ENCODE measurements at regions not wholly inside any gene's neighbourhood (a gene's known extent, or its start where the extent isn't known, plus 50 kb on each side); places are given as distances from the start of the nearest gene placed in this dataset.

DNA sequence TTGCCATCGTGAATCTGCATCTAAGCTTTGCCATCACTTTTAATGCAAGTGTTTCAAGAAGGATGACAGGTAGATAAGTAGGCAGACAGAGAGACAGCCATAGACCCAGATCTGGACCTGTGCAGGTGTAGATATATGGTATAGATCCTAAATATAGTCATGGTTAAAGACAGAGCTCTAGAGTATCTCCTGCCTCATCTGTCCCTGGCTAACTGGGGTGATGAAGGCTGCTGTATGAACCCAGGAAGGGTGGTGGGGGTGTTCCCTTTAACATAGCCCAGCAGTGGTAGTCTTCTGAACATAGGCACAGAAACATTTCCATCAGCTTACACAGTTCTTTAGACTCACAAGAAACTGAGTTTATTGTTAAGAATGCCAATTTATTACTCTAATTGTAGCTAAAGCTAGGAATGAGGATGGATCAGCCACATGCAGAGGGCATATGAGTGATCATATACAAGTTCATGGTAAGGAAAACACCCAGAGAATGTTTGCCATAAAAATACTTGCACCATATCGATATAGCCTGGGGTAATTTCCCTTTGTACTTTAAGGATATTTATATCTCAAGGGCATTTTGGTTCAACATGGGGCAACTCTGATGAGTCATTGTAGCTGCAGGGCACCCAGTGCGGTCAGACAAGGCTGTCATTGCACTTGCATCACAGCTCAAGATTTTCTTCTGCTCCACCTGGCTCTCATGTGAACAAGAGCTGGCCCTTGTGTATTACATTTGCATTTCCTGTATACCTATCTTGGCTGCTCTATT, 587.2 kb downstream of the EPM2A start:
- peak; percentile 2 for DNase-seq
- TF ChIP-seq, protein P1, sequence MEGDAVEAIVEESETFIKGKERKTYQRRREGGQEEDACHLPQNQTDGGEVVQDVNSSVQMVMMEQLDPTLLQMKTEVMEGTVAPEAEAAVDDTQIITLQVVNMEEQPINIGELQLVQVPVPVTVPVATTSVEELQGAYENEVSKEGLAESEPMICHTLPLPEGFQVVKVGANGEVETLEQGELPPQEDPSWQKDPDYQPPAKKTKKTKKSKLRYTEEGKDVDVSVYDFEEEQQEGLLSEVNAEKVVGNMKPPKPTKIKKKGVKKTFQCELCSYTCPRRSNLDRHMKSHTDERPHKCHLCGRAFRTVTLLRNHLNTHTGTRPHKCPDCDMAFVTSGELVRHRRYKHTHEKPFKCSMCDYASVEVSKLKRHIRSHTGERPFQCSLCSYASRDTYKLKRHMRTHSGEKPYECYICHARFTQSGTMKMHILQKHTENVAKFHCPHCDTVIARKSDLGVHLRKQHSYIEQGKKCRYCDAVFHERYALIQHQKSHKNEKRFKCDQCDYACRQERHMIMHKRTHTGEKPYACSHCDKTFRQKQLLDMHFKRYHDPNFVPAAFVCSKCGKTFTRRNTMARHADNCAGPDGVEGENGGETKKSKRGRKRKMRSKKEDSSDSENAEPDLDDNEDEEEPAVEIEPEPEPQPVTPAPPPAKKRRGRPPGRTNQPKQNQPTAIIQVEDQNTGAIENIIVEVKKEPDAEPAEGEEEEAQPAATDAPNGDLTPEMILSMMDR (IDR thresholded peaks at IDR 0.05), result no peak
- ChIA-PET POLR2A (no interaction called here), CTCF (no interaction called here)
- intact Hi-C loops (cut with micrococcal nuclease), result no loop called here
- H3K27me3 Mint-ChIP-seq, result peaks cover 6% of the 10 kb centered on the region
- no peaks in the 10 kb centered on the region for H3K4me1 Mint-ChIP-seq (ENCODE audit: low read depth)
- ATAC-seq, result no peak
- H3K4me3 Mint-ChIP-seq, result no peak overlapping the region
- H3K9me3 Mint-ChIP-seq, result no peaks in the 10 kb centered on the region
- no peak overlapping the region for H3K27ac Mint-ChIP-seq
- no peaks in the 10 kb centered on the region for H3K36me3 Mint-ChIP-seq (ENCODE audit: low read depth)

DNA sequence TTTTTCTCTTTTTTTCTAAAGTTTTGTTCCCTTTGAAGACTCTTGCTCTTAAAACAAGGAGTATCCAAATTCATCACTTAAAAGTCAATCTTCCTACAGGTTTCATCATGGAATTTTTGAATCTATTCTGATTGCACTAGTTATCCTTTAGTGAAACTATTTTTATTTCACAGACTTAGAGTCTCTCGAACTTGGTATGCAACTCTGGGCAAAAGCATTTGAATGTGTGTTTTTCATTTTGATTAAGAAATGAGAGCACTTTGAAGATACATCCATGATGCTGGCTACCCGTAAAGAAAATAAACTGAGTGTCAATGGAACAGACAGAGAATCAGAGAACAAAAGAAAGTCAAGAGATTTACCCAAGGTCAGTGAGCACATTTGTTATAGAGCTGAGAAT, 586.5 kb downstream of the EPM2A start:
- Mint-ChIP-seq H3K27ac (no peak overlapping the region), H3K9me3 (no peaks in the 10 kb centered on the region), H3K36me3 (ENCODE audit: low read depth) (no peaks in the 10 kb centered on the region), H3K4me3 (no peak overlapping the region), H3K27me3 (peaks cover 6% of the 10 kb centered on the region), H3K4me1 (ENCODE audit: low read depth) (no peaks in the 10 kb centered on the region)
- ChIA-PET POLR2A (no interaction called here), CTCF (no interaction called here)
- TF ChIP-seq, protein P1 (IDR thresholded peaks at IDR 0.05), result no peak
- no peak for DNase-seq
- intact Hi-C loops (cut with micrococcal nuclease), result no loop called here
- ATAC-seq, result no peak

- TF ChIP-seq, protein P1 (IDR thresholded peaks at IDR 0.05), result no peak
- no peak overlapping the region for H3K4me3 Mint-ChIP-seq
- intact Hi-C loops (cut with micrococcal nuclease), result no loop called here
- no peak for DNase-seq
- POLR2A ChIA-PET, result no interaction called here
- no peaks in the 10 kb centered on the region for H3K9me3 Mint-ChIP-seq
- H3K36me3 Mint-ChIP-seq (ENCODE audit: low read depth), result no peaks in the 10 kb centered on the region
- H3K27ac Mint-ChIP-seq, result no peak overlapping the region
- H3K4me1 Mint-ChIP-seq (ENCODE audit: low read depth), result no peaks in the 10 kb centered on the region
- no peak for ATAC-seq
- H3K27me3 Mint-ChIP-seq, result peaks cover 6% of the 10 kb centered on the region
- CTCF ChIA-PET, result no interaction called here
Observed at GRCh38 chr6:145151624-145152023, 583.7 kb downstream of the EPM2A start.

GRCh38 chr6:145153495-145153894, 581.8 kb downstream of the EPM2A start:
- ChIA-PET POLR2A (no interaction called here), CTCF (no interaction called here)
- no peak overlapping the region for H3K27ac Mint-ChIP-seq
- intact Hi-C loops (cut with micrococcal nuclease), result no loop called here
- H3K36me3 Mint-ChIP-seq (ENCODE audit: low read depth), result no peaks in the 10 kb centered on the region
- H3K4me1 Mint-ChIP-seq (ENCODE audit: low read depth), result no peaks in the 10 kb centered on the region
- H3K27me3 Mint-ChIP-seq, result peaks cover 6% of the 10 kb centered on the region
- ATAC-seq (no peak), DNase-seq (no peak)
- H3K9me3 Mint-ChIP-seq, result peaks cover 1% of the 10 kb centered on the region
- H3K4me3 Mint-ChIP-seq, result no peak overlapping the region
- TF ChIP-seq, protein P1 (IDR thresholded peaks at IDR 0.05), result no peak

GRCh38 chr6:145155411-145155810, 579.9 kb downstream of the EPM2A start:
- Mint-ChIP-seq H3K36me3 (ENCODE audit: low read depth) (no peaks in the 10 kb centered on the region), H3K27ac (no peak overlapping the region), H3K4me1 (ENCODE audit: low read depth) (no peaks in the 10 kb centered on the region), H3K27me3 (no peaks in the 10 kb centered on the region), H3K4me3 (no peak overlapping the region), H3K9me3 (peaks cover 3% of the 10 kb centered on the region)
- intact Hi-C loops (cut with micrococcal nuclease), result no loop called here
- POLR2A ChIA-PET, result no interaction called here
- ATAC-seq (no peak), DNase-seq (no peak)
- CTCF ChIA-PET, result no interaction called here
- TF ChIP-seq, protein P1 (IDR thresholded peaks at IDR 0.05), result no peak
